HG03280 (cell line): ENCODE measurements at regions not wholly inside any gene's neighbourhood (a gene's known extent, or its start where the extent isn't known, plus 50 kb on each side); places are given as distances from the start of the nearest gene placed in this dataset.

Source experiments
- ATAC-seq: cut with Tn5 transposase; IDR thresholded peaks from one replicate; pipeline ENCODE4 v1.9.1; 2021; ENCODE audit warnings: mild to moderate bottlenecking, moderate library complexity; ENCODE audit not compliant: unreplicated experiment

- no peak for ATAC-seq
Measured at GRCh38 chr10:94183666-94184264, 179.0 kb downstream of the NOC3L start.

- no peak for ATAC-seq
Measured at GRCh38 chr10:94186722-94187121, 176.0 kb downstream of the NOC3L start.

GRCh38 chr10:94192333-94192732 is 170.4 kb downstream of the NOC3L start:
- ATAC-seq, result no peak

GRCh38 chr10:94192974-94193373 is 169.8 kb downstream of the NOC3L start:
- ATAC-seq, result no peak

- no peak for ATAC-seq
Measured at GRCh38 chr10:94193466-94193924, 169.2 kb downstream of the NOC3L start.

GRCh38 chr10:94194256-94194655 is 168.5 kb downstream of the NOC3L start:
- ATAC-seq, result no peak

GRCh38 chr10:94197241-94197640 is 165.5 kb downstream of the NOC3L start:
- ATAC-seq, result no peak

GRCh38 chr10:94198324-94198723 is 164.4 kb downstream of the NOC3L start:
- no peak for ATAC-seq

GRCh38 chr10:94199565-94199964 is 163.2 kb downstream of the NOC3L start:
- ATAC-seq, result no peak

GRCh38 chr10:94200146-94200837 is 162.4 kb downstream of the NOC3L start:
- ATAC-seq, result no peak

- no peak for ATAC-seq
Measured at GRCh38 chr10:94205396-94205831, 157.3 kb downstream of the NOC3L start.

GRCh38 chr10:94206176-94206575 is 156.6 kb downstream of the NOC3L start:
- no peak for ATAC-seq

GRCh38 chr10:94208315-94208714 is 154.4 kb downstream of the NOC3L start:
- ATAC-seq, result no peak

- ATAC-seq, result no peak
Measured at GRCh38 chr10:94210440-94211168, 152.1 kb downstream of the NOC3L start.

- no peak for ATAC-seq
Measured at GRCh38 chr10:94211169-94211510, 151.6 kb downstream of the NOC3L start.

GRCh38 chr10:94213001-94213530 is 149.7 kb downstream of the NOC3L start:
- ATAC-seq, result no peak

GRCh38 chr10:94213980-94214379 is 148.8 kb downstream of the NOC3L start:
- ATAC-seq, result no peak

GRCh38 chr10:94214481-94214893 is 148.3 kb downstream of the NOC3L start:
- ATAC-seq, result no peak

- no peak for ATAC-seq
Measured at GRCh38 chr10:94216201-94216600, 146.5 kb downstream of the NOC3L start.

GRCh38 chr10:94217411-94217810 is 145.3 kb downstream of the NOC3L start:
- no peak for ATAC-seq

GRCh38 chr10:94218493-94219183 is 144.1 kb downstream of the NOC3L start:
- no peak for ATAC-seq
